ENCODE measurements at regions not wholly inside any gene's neighbourhood (a gene's known extent, or its start where the extent isn't known, plus 50 kb on each side); places are given as distances from the start of the nearest gene placed in this dataset.

DNA sequence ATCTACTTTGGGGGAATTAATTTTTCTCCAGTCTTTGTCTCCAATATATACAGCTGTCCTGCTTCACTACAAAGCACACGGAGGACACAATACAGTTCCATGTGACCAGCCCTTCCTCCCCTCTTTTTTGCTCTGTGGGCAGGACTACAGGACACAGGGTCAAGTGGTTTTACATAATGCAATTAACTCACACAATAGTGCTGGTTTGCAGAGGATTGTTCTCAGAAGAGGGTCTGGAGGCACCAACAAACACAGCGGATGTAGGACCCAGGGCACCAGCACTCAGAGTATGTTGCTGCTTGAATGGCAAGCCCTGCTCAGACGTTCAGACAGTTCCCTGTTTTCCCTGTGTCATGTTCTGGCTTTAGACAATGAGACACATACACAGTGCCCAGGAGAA, 52.0 kb upstream of the NPTX2 start:
- Mint-ChIP-seq H3K4me1 (no peaks in the 10 kb centered on the region), H3K27ac (no peak overlapping the region), H3K36me3 (ENCODE audit: low read depth) (no peaks in the 10 kb centered on the region), H3K9me3 (peaks cover 26% of the 10 kb centered on the region), H3K4me3 (no peak overlapping the region), H3K27me3 (ENCODE audit: insufficient read depth) (peaks cover 2% of the 10 kb centered on the region)
- DNase-seq = no peak
- TF ChIP-seq, protein P1, sequence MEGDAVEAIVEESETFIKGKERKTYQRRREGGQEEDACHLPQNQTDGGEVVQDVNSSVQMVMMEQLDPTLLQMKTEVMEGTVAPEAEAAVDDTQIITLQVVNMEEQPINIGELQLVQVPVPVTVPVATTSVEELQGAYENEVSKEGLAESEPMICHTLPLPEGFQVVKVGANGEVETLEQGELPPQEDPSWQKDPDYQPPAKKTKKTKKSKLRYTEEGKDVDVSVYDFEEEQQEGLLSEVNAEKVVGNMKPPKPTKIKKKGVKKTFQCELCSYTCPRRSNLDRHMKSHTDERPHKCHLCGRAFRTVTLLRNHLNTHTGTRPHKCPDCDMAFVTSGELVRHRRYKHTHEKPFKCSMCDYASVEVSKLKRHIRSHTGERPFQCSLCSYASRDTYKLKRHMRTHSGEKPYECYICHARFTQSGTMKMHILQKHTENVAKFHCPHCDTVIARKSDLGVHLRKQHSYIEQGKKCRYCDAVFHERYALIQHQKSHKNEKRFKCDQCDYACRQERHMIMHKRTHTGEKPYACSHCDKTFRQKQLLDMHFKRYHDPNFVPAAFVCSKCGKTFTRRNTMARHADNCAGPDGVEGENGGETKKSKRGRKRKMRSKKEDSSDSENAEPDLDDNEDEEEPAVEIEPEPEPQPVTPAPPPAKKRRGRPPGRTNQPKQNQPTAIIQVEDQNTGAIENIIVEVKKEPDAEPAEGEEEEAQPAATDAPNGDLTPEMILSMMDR (conservative IDR thresholded peaks at IDR 0.05) = no peak
- 62 to 67% methylated on average over 1 to 3 of the region's 3 CpGs for WGBS, 2 experiments (ENCODE audit: insufficient coverage in 1 of 2, insufficient read length in 1 of 2)
- Histone ChIP-seq H3K4me1 (ENCODE audit: control insufficient read depth, insufficient read depth, low read length) (no peaks in the 10 kb centered on the region), H3K27ac (ENCODE audit: low read depth, low read length) (no peak overlapping the region), H3K9me3 (ENCODE audit: control insufficient read depth, low read length) (peaks cover 6% of the 10 kb centered on the region), H3K4me3 (ENCODE audit: low read length) (no peak overlapping the region), H3K36me3 (ENCODE audit: control insufficient read depth, insufficient read depth, low read length) (no peaks in the 10 kb centered on the region), H3K9ac (ENCODE audit: extremely low read depth, low read length, poor library complexity, severe bottlenecking) (no peak overlapping the region), H3K27me3 (ENCODE audit: control insufficient read depth, insufficient read depth, low read length, poor library complexity, severe bottlenecking) (no peaks in the 10 kb centered on the region)

DNA sequence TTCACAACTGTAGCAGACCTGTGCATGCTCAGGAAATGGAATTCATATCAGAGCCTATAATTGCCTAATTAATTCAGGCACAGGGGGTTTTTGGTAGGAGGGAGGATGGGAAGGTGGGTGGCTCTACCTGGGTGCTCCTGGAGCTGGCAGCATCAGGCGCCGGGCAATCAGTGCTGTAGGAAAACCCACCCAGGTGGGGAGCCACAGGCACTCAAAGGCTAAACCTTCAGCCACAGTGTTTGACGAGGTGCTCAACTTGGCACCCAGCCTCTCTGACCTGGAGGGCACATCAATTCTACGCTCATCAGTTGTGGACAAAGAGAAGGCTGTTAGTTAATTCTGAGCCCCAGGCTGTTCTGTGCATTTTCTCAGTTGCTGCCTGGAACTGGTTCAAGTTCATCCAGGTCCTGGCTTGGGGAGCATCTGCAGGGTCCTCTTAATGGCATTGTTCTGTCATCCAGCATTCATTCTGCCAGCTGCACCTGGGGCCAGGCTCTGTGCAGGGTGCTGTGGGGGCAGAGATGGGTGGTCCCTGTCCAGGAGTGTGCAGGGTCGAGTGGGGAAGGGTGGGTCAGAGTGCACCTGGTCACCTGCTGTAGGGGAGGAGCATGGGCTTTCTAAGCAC, 54.1 kb upstream of the NPTX2 start:
- H3K4me1 ChIP-seq (ENCODE audit: control insufficient read depth, insufficient read depth, low read length) = no peaks in the 10 kb centered on the region
- peaks cover 10% of the 10 kb centered on the region for H3K27me3 Mint-ChIP-seq (ENCODE audit: insufficient read depth)
- H3K9ac ChIP-seq (ENCODE audit: extremely low read depth, low read length, poor library complexity, severe bottlenecking) = no peak overlapping the region
- no peak overlapping the region for H3K27ac ChIP-seq (ENCODE audit: low read depth, low read length)
- H3K27ac Mint-ChIP-seq = no peak overlapping the region
- no peaks in the 10 kb centered on the region for H3K36me3 Mint-ChIP-seq (ENCODE audit: low read depth)
- H3K4me3 Mint-ChIP-seq = no peak overlapping the region
- no peak overlapping the region for H3K4me3 ChIP-seq (ENCODE audit: low read length)
- WGBS, 2 experiments (ENCODE audit: insufficient coverage in 1 of 2, insufficient read length in 1 of 2) = 80 to 81% methylated on average over 1 to 5 of the region's 5 CpGs
- no peaks in the 10 kb centered on the region for H3K4me1 Mint-ChIP-seq
- H3K9me3 Mint-ChIP-seq = peaks cover 35% of the 10 kb centered on the region
- no peaks in the 10 kb centered on the region for H3K27me3 ChIP-seq (ENCODE audit: control insufficient read depth, insufficient read depth, low read length, poor library complexity, severe bottlenecking)
- TF ChIP-seq, protein P1 (conservative IDR thresholded peaks at IDR 0.05) = no peak
- peaks cover 6% of the 10 kb centered on the region for H3K9me3 ChIP-seq (ENCODE audit: control insufficient read depth, low read length)
- DNase-seq = no peak
- no peaks in the 10 kb centered on the region for H3K36me3 ChIP-seq (ENCODE audit: control insufficient read depth, insufficient read depth, low read length)

DNA sequence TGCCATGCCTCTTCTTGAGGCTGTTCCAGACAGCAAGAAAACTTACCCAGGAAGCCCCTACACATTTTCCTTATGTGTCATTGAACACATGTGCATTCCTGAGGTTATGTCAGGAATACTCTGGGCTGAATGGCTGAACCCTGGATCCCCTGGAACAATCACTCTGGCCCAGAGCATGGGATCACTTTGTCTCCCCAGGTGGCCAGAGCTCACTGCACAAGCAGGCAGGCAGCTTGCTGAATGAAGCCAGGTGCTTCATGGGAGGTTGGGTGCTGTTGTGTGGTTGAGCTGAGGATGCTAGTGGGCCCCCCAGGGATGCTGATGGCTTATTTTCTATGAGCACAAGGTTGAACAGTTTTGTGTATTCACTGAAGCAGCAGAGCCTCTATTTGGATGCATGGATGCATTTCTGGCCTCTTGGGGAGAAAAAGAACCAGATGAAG, 54.7 kb upstream of the NPTX2 start:
- no peaks in the 10 kb centered on the region for H3K4me1 Mint-ChIP-seq
- Histone ChIP-seq H3K4me3 (ENCODE audit: low read length) (no peak overlapping the region), H3K27me3 (ENCODE audit: control insufficient read depth, insufficient read depth, low read length, poor library complexity, severe bottlenecking) (no peaks in the 10 kb centered on the region), H3K9me3 (ENCODE audit: control insufficient read depth, low read length) (peaks cover 6% of the 10 kb centered on the region), H3K27ac (ENCODE audit: low read depth, low read length) (no peak overlapping the region), H3K4me1 (ENCODE audit: control insufficient read depth, insufficient read depth, low read length) (no peaks in the 10 kb centered on the region), H3K9ac (ENCODE audit: extremely low read depth, low read length, poor library complexity, severe bottlenecking) (no peak overlapping the region), H3K36me3 (ENCODE audit: control insufficient read depth, insufficient read depth, low read length) (no peaks in the 10 kb centered on the region)
- H3K27me3 Mint-ChIP-seq (ENCODE audit: insufficient read depth) = peaks cover 10% of the 10 kb centered on the region
- H3K9me3 Mint-ChIP-seq = peaks cover 35% of the 10 kb centered on the region
- no peaks in the 10 kb centered on the region for H3K36me3 Mint-ChIP-seq (ENCODE audit: low read depth)
- H3K4me3 Mint-ChIP-seq = no peak overlapping the region
- TF ChIP-seq, protein P1 (conservative IDR thresholded peaks at IDR 0.05) = no peak
- DNase-seq = no peak
- no peak overlapping the region for H3K27ac Mint-ChIP-seq
